ENCODE measurements at regions not wholly inside any gene's neighbourhood (a gene's known extent, or its start where the extent isn't known, plus 50 kb on each side); places are given as distances from the start of the nearest gene placed in this dataset.

DNA sequence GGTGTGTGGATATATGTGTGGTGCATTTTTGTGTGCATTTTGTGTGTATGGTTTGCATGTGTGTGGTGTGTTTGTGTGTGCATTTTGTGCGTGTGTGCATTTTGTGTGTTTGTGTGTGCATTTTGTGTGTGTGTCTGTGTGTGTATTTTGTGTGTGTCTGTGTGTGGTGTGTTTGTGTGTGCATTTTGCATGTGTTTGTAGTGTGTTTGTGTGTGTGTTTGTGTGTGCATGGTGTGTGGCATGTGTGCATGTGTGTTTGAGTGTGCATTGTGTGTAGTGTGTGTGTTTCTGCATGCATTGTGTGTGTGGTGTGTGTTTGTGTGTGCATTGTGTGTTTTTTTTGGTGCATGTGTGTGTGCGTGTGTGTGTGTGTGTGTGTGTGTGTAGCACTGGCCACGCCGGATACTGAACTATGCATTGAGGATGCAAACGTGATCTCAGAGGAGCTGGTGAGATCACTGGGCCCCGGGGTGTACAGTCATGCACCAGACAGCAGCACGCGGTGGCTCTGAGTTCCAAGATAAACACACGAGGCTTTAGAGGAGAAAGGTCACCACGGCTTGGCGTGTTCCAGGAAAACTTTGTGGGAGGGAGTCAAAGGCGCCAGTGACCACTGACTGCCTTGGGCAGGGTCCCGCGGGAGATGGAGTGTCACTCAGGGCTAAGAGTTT lies 106.6 kb upstream of the SHH start (continued):
- TF ChIP-seq RAD21 (IDR thresholded peaks at IDR 0.05; ENCODE audit: low read length) = no peak

DNA sequence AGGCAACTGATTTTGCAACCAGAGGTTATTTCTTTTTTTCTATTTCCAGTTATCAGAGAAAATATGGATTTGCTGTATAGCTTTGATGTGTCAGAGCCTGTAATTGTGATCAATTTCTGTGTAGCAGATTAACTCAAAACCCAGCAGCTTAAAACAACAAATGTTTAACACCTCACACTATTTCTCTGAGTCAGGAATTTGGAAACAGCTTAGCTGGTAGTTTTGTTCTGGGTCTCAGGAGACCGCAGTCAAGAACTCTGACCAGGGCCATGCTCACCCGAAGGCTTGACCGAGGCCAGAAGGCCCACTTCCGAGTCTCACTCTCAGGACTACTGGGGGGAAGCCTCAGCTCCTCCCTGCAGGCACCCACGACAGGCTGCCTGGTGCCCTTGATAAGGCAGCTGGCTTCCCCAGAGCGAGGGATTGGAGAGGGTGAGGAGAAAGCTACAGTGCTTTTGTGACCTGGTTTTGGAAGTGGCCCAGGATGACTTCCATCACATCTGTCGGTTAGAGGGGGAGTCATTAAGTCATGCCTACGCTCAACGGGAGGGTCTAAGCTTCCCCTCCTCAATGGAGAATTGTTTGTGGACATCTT lies 105.7 kb upstream of the SHH start:
- Histone ChIP-seq H4K5ac (ENCODE audit: low read depth, low read length) (peak overlapping the region; percentile 31; the same call in 1 of the 2 replicates), H4K91ac (ENCODE audit: insufficient read depth, low read depth, low read length) (no peak overlapping the region; the same call in 1 of the 2 replicates), H2BK20ac (ENCODE audit: low read depth, low read length) (0 out of 2 replicates have a peak overlapping the region, but pooled peaks have one; percentile 34), H2BK5ac (ENCODE audit: low read depth, low read length, poor library complexity, severe bottlenecking) (no peak overlapping the region), H3K27ac (ENCODE audit: insufficient read depth, low read length) (no peak overlapping the region), H3K9ac (ENCODE audit: low read depth, low read length) (no peak overlapping the region), H3K18ac (ENCODE audit: low read depth, low read length) (peak overlapping the region; percentile 38; the same call in 1 of the 2 replicates), H3K9me1 (ENCODE audit: insufficient read depth, low read length) (peaks cover 5% of the 10 kb centered on the region), H3K27me3 (ENCODE audit: control insufficient read depth, insufficient read depth, low read length) (no peaks in the 10 kb centered on the region), H2BK15ac (ENCODE audit: low read depth, low read length) (peak overlapping the region; percentile 45; the same call in 1 of the 3 replicates), H3K4me2 (ENCODE audit: low read depth, low read length) (no peak overlapping the region), H2AFZ (replicated peaks; ENCODE audit: low read length, poor library complexity) (no peak overlapping the region), H2BK120ac (ENCODE audit: low read depth, low read length) (peak overlapping the region; percentile 27; the same call in 1 of the 2 replicates), H3K4ac (ENCODE audit: low read depth, low read length) (no peak overlapping the region; the same call in 1 of the 2 replicates), H3K79me1 (ENCODE audit: low read depth in 1 of 2, low read length in 2 of 2) (no peaks in the 10 kb centered on the region), H3K4me1 (ENCODE audit: control insufficient read depth, insufficient read depth, low read length) (peaks cover 16% of the 10 kb centered on the region), H3K23ac (ENCODE audit: low read depth, low read length) (no peak overlapping the region), H3K56ac (ENCODE audit: extremely low read depth, insufficient read depth, low read length) (no peak overlapping the region), H2AK5ac (ENCODE audit: low read depth, low read length) (no peak overlapping the region; the same call in 1 of the 2 replicates), H2AK9ac (replicated peaks; ENCODE audit: low read depth, low read length, poor library complexity) (peak overlapping the region; percentile 56), H4K20me1 (ENCODE audit: insufficient read depth, low read length) (no peaks in the 10 kb centered on the region), H3K14ac (replicated peaks; ENCODE audit: low read depth, low read length) (no peak overlapping the region), H3K36me3 (ENCODE audit: control insufficient read depth, insufficient read depth, low read length) (no peaks in the 10 kb centered on the region), H4K8ac (ENCODE audit: low read depth in 2 of 2, low read length in 2 of 2) (no peak overlapping the region; a peak in 1 of 4 replicates), H3K9me3 (ENCODE audit: control insufficient read depth, insufficient read depth, low read length) (peaks cover 12% of the 10 kb centered on the region), H3K4me3 (ENCODE audit: insufficient read depth, low read depth, low read length) (no peak overlapping the region)
- dilution Hi-C loops (cut with HindIII; ENCODE audit: low sequenced_read_pairs, unreplicated experiment) = no loop called here
- DNase-seq = no peak
- POLR2A ChIA-PET (ENCODE audit: unreplicated experiment) = no interaction called here
- BruUV-seq (replicated peaks) = no TSS peak
- CTCF ChIA-PET = no interaction called here
- TF ChIP-seq CHD1 (IDR thresholded peaks at IDR 0.05; ENCODE audit: low read depth, low read length) (no peak), FOS (IDR thresholded peaks at IDR 0.05; ENCODE audit: low read depth, low read length) (no peak), MAFK (IDR thresholded peaks at IDR 0.05; ENCODE audit: low read depth, low read length) (no peak), MAZ (IDR thresholded peaks at IDR 0.05; ENCODE audit: borderline replicate concordance, low read depth, low read length) (no peak), MXI1 (IDR thresholded peaks at IDR 0.05; ENCODE audit: borderline replicate concordance, low read depth, low read length) (no peak), BHLHE40 (IDR thresholded peaks at IDR 0.05; ENCODE audit: low read depth, low read length) (no peak)
- WGBS, 2 experiments (ENCODE audit: extremely low coverage in 2 of 2, insufficient read length in 1 of 2) = 50% methylated on average over 3 of the region's 9 CpGs; no CpG with 5 or more reads in 1 of the 2 experiments
- no peak for ATAC-seq (ENCODE audit: low read depth)
- intact Hi-C loops (cut with micrococcal nuclease) = no loop called here
- in situ Hi-C loops (cut with MboI; ENCODE audit: low sequenced_read_pairs) = no loop called here
